ENCODE measurements at regions not wholly inside any gene's neighbourhood (a gene's known extent, or its start where the extent isn't known, plus 50 kb on each side); places are given as distances from the start of the nearest gene placed in this dataset.

DNA sequence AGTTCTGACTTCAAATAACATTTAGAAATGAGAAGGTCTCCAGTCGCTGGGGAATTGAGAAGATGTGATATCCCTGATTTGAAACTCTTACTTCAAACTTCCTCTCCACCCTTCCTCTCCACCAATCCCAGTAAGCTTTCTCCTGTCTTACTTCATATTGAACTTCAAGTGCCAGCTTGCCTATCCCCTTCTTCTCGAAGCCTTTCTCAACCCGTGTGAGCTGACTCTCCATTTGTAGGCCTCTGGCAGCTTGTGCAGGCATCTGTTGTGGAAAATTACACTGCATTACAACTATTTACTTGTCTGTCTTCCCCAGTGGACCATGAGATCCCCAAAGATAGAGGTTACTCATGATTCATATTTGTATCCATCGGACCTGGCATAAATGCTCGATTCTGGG lies 280.8 kb upstream of the CDH5 start (continued):
- TF ChIP-seq, protein P1, sequence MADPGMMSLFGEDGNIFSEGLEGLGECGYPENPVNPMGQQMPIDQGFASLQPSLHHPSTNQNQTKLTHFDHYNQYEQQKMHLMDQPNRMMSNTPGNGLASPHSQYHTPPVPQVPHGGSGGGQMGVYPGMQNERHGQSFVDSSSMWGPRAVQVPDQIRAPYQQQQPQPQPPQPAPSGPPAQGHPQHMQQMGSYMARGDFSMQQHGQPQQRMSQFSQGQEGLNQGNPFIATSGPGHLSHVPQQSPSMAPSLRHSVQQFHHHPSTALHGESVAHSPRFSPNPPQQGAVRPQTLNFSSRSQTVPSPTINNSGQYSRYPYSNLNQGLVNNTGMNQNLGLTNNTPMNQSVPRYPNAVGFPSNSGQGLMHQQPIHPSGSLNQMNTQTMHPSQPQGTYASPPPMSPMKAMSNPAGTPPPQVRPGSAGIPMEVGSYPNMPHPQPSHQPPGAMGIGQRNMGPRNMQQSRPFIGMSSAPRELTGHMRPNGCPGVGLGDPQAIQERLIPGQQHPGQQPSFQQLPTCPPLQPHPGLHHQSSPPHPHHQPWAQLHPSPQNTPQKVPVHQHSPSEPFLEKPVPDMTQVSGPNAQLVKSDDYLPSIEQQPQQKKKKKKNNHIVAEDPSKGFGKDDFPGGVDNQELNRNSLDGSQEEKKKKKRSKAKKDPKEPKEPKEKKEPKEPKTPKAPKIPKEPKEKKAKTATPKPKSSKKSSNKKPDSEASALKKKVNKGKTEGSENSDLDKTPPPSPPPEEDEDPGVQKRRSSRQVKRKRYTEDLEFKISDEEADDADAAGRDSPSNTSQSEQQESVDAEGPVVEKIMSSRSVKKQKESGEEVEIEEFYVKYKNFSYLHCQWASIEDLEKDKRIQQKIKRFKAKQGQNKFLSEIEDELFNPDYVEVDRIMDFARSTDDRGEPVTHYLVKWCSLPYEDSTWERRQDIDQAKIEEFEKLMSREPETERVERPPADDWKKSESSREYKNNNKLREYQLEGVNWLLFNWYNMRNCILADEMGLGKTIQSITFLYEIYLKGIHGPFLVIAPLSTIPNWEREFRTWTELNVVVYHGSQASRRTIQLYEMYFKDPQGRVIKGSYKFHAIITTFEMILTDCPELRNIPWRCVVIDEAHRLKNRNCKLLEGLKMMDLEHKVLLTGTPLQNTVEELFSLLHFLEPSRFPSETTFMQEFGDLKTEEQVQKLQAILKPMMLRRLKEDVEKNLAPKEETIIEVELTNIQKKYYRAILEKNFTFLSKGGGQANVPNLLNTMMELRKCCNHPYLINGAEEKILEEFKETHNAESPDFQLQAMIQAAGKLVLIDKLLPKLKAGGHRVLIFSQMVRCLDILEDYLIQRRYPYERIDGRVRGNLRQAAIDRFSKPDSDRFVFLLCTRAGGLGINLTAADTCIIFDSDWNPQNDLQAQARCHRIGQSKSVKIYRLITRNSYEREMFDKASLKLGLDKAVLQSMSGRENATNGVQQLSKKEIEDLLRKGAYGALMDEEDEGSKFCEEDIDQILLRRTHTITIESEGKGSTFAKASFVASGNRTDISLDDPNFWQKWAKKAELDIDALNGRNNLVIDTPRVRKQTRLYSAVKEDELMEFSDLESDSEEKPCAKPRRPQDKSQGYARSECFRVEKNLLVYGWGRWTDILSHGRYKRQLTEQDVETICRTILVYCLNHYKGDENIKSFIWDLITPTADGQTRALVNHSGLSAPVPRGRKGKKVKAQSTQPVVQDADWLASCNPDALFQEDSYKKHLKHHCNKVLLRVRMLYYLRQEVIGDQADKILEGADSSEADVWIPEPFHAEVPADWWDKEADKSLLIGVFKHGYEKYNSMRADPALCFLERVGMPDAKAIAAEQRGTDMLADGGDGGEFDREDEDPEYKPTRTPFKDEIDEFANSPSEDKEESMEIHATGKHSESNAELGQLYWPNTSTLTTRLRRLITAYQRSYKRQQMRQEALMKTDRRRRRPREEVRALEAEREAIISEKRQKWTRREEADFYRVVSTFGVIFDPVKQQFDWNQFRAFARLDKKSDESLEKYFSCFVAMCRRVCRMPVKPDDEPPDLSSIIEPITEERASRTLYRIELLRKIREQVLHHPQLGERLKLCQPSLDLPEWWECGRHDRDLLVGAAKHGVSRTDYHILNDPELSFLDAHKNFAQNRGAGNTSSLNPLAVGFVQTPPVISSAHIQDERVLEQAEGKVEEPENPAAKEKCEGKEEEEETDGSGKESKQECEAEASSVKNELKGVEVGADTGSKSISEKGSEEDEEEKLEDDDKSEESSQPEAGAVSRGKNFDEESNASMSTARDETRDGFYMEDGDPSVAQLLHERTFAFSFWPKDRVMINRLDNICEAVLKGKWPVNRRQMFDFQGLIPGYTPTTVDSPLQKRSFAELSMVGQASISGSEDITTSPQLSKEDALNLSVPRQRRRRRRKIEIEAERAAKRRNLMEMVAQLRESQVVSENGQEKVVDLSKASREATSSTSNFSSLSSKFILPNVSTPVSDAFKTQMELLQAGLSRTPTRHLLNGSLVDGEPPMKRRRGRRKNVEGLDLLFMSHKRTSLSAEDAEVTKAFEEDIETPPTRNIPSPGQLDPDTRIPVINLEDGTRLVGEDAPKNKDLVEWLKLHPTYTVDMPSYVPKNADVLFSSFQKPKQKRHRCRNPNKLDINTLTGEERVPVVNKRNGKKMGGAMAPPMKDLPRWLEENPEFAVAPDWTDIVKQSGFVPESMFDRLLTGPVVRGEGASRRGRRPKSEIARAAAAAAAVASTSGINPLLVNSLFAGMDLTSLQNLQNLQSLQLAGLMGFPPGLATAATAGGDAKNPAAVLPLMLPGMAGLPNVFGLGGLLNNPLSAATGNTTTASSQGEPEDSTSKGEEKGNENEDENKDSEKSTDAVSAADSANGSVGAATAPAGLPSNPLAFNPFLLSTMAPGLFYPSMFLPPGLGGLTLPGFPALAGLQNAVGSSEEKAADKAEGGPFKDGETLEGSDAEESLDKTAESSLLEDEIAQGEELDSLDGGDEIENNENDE (IDR thresholded peaks at IDR 0.05; ENCODE audit: insufficient replicate concordance, low read length): no peak
- TF ChIP-seq CTCF (IDR thresholded peaks at IDR 0.05; ENCODE audit: control extremely low read depth in 1 of 3, insufficient read depth in 1 of 3, low read depth in 1 of 3, low read length in 3 of 3) (no peak), POLR2A (IDR thresholded peaks at IDR 0.05; ENCODE audit: control extremely low read depth in 1 of 2, low read depth in 2 of 2, low read length in 2 of 2) (no peak), TAF1 (IDR thresholded peaks at IDR 0.05; ENCODE audit: low read depth, low read length) (no peak), BRCA1 (IDR thresholded peaks at IDR 0.05; ENCODE audit: low read depth, low read length) (no peak), FOSL1 (IDR thresholded peaks at IDR 0.05; ENCODE audit: insufficient read depth, low read depth, low read length) (no peak), SUZ12 (IDR thresholded peaks at IDR 0.05; ENCODE audit: low read length) (no peak), EZH2 (IDR thresholded peaks at IDR 0.05; ENCODE audit: low read depth, low read length, severe bottlenecking) (no peak), TAF7 (optimal IDR thresholded peaks at IDR 0.05; ENCODE audit: borderline replicate concordance, low read depth, low read length) (no peak), TCF12 (IDR thresholded peaks at IDR 0.05; ENCODE audit: low read depth, low read length) (no peak)

Measured in H1 (cell line).